B cell (primary cell): ENCODE measurements at regions not wholly inside any gene's neighbourhood (a gene's known extent, or its start where the extent isn't known, plus 50 kb on each side); places are given as distances from the start of the nearest gene placed in this dataset.

ENCODE experiments used
- CTCF ChIP-seq: fragments of 200-600 bp; IDR thresholded peaks from one replicate; pipeline ENCODE4 v1.8.0; 2022; ENCODE audit warnings: antibody characterized with exemption, mild to moderate bottlenecking
- EZH2 ChIP-seq: IDR thresholded peaks from 2 replicates; pipeline ENCODE4 v1.6.1; 2012; ENCODE audit warnings: borderline replicate concordance, low read depth, mild to moderate bottlenecking, moderate library complexity, low read length; ENCODE audit not compliant: insufficient read depth, poor library complexity, severe bottlenecking

DNA sequence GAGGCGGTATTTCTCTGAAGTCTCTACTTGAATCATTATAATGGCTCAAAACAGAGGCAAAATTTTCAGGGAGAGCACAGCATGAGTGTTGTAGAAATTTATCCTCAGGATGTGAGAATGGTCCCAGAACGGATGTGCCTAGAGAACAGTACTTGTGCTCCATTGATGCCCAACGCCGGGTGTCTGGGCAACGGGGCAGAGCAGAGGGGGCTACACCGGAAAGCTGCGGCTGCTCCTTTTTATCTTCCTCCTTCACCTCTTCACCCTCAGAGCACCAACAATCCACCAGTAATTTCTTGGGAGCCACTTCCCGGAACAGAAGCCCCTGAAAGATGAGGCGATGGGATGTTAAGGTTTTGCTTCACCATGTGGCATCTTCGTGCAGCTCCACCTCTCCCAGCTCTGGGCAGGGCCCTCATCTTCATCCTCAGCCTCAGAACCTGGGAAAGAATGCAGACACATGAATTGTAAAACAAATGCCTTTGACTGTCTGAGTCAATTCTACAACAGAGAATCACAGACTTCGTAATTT lies 71.5 kb downstream of the PTGR3 start:
- no peak for TF ChIP-seq CTCF
- no peak for TF ChIP-seq EZH2
